ENCODE measurements at regions not wholly inside any gene's neighbourhood (a gene's known extent, or its start where the extent isn't known, plus 50 kb on each side); places are given as distances from the start of the nearest gene placed in this dataset.

GRCh38 chr18:38421872-38422615, 856.4 kb upstream of the CELF4 start:
- DNase-seq (no peak), ATAC-seq (replicated peaks in 1 of 4) (no peak)
- Histone ChIP-seq H3K9me3 (no peaks in the 10 kb centered on the region), H3K27ac (ENCODE audit: low read length) (no peak overlapping the region), H3K4me3 (ENCODE audit: control insufficient read depth in 1 of 2, extremely low read depth in 1 of 2, low read length in 1 of 2) (no peak overlapping the region), H3K27me3 (replicated peaks in 1 of 2; ENCODE audit: control insufficient read depth in 2 of 2, extremely low read depth in 1 of 2, insufficient read depth in 2 of 2, low read length in 1 of 2) (no peaks in the 10 kb centered on the region), H3K36me3 (ENCODE audit: control insufficient read depth in 2 of 2, extremely low read depth in 1 of 2, insufficient read depth in 1 of 2, low read length in 1 of 2) (no peaks in the 10 kb centered on the region), H3K4me1 (ENCODE audit: control insufficient read depth in 1 of 2, extremely low read depth in 1 of 2, insufficient read depth in 2 of 2, low read length in 2 of 2) (no peaks in the 10 kb centered on the region)
- Mint-ChIP-seq H3K4me1 (no peaks in the 10 kb centered on the region), H3K9me3 (peaks cover 0 to 4% (median 0%) of the 10 kb centered on the region in 3 donors), H3K27me3 (no peaks in the 10 kb centered on the region), H3K27ac (no peak overlapping the region), H3K4me3 (no peak overlapping the region), H3K36me3 (no peaks in the 10 kb centered on the region)
- POLR2A ChIA-PET: no interaction called here
- CTCF ChIA-PET: no interaction called here
- 88% methylated on average over 1 of the region's 6 CpGs for WGBS (ENCODE audit: insufficient coverage)

- no peaks in the 10 kb centered on the region for H3K4me1 ChIP-seq (ENCODE audit: control insufficient read depth in 1 of 2, extremely low read depth in 1 of 2, insufficient read depth in 2 of 2, low read length in 2 of 2)
- H3K4me1 Mint-ChIP-seq: no peaks in the 10 kb centered on the region
- no peaks in the 10 kb centered on the region for H3K27me3 Mint-ChIP-seq
- no peak overlapping the region for H3K27ac Mint-ChIP-seq
- H3K4me3 Mint-ChIP-seq: no peak overlapping the region
- peaks cover 0 to 4% (median 0%) of the 10 kb centered on the region in 3 donors for H3K9me3 Mint-ChIP-seq
- DNase-seq (no peak), ATAC-seq (replicated peaks in 1 of 4) (no peak)
- ChIA-PET POLR2A (no interaction called here), CTCF (no interaction called here)
- H3K36me3 ChIP-seq (ENCODE audit: control insufficient read depth in 2 of 2, extremely low read depth in 1 of 2, insufficient read depth in 1 of 2, low read length in 1 of 2): no peaks in the 10 kb centered on the region
- no peaks in the 10 kb centered on the region for H3K9me3 ChIP-seq
- H3K27ac ChIP-seq (ENCODE audit: low read length): no peak overlapping the region
- 72% methylated on average over 8 of the region's 10 CpGs for WGBS (ENCODE audit: insufficient coverage)
- no peaks in the 10 kb centered on the region for H3K36me3 Mint-ChIP-seq
- H3K27me3 ChIP-seq (replicated peaks in 1 of 2; ENCODE audit: control insufficient read depth in 2 of 2, extremely low read depth in 1 of 2, insufficient read depth in 2 of 2, low read length in 1 of 2): no peaks in the 10 kb centered on the region
- H3K4me3 ChIP-seq (ENCODE audit: control insufficient read depth in 1 of 2, extremely low read depth in 1 of 2, low read length in 1 of 2): no peak overlapping the region
These were observed 855.4 kb upstream of the CELF4 start for GRCh38 chr18:38421021-38421420.

DNA sequence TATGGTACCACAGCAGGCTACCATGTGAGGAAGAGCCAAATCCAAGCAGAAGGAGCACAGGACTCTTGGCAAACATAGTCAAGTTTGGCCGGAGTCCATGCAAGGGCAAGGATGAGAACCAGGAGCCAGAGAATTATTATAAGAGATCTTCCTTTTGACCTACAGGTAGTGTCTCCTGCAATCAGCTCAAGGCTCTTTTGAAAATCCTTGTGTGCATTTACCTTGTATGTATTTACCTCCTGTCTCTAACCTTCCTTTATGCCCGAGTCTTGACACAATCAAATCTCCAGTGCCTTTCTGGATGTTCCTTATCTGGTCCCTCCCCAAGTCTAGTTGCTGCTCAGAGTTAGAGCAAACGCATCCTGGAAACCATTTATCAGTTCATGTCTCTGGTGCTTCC, 855.0 kb upstream of the CELF4 start:
- Histone ChIP-seq H3K4me3 (ENCODE audit: control insufficient read depth in 1 of 2, extremely low read depth in 1 of 2, low read length in 1 of 2) (no peak overlapping the region), H3K27ac (ENCODE audit: low read length) (no peak overlapping the region), H3K4me1 (ENCODE audit: control insufficient read depth in 1 of 2, extremely low read depth in 1 of 2, insufficient read depth in 2 of 2, low read length in 2 of 2) (no peaks in the 10 kb centered on the region), H3K9me3 (no peaks in the 10 kb centered on the region), H3K36me3 (ENCODE audit: control insufficient read depth in 2 of 2, extremely low read depth in 1 of 2, insufficient read depth in 1 of 2, low read length in 1 of 2) (no peaks in the 10 kb centered on the region), H3K27me3 (replicated peaks in 1 of 2; ENCODE audit: control insufficient read depth in 2 of 2, extremely low read depth in 1 of 2, insufficient read depth in 2 of 2, low read length in 1 of 2) (no peaks in the 10 kb centered on the region)
- Mint-ChIP-seq H3K27ac (no peak overlapping the region), H3K4me1 (no peaks in the 10 kb centered on the region), H3K9me3 (peaks cover 0 to 4% (median 0%) of the 10 kb centered on the region in 3 donors), H3K27me3 (no peaks in the 10 kb centered on the region), H3K4me3 (no peak overlapping the region), H3K36me3 (no peaks in the 10 kb centered on the region)
- 69% methylated on average over 3 of the region's 3 CpGs for WGBS (ENCODE audit: insufficient coverage)
- ChIA-PET CTCF (no interaction called here), POLR2A (no interaction called here)
- ATAC-seq (replicated peaks in 1 of 4) (no peak), DNase-seq (no peak)

DNA sequence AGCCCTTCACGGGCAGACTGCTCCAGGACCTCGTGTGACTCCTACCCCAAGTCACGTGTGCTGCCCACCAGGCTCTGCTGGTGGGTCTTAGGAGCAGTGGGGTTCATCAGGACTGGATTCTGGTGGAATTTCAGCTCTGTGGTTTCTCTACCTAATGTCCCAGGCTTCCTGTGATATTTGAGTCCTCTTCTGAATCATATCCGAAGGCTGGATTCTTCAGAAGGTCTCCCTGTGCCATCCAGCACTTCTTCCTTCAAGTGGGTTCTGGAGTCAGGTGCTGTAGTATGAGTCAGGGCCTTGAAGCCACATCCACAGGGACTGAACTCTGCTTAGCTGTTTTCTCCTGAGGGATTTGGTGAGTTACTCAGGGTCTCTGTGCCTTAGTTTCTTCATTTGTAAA, 850.2 kb upstream of the CELF4 start:
- DNase-seq: no peak
- Histone ChIP-seq H3K4me3 (ENCODE audit: control insufficient read depth in 1 of 2, extremely low read depth in 1 of 2, low read length in 1 of 2) (no peak overlapping the region), H3K27me3 (replicated peaks in 1 of 2; ENCODE audit: control insufficient read depth in 2 of 2, extremely low read depth in 1 of 2, insufficient read depth in 2 of 2, low read length in 1 of 2) (no peaks in the 10 kb centered on the region), H3K9me3 (no peaks in the 10 kb centered on the region), H3K36me3 (ENCODE audit: control insufficient read depth in 2 of 2, extremely low read depth in 1 of 2, insufficient read depth in 1 of 2, low read length in 1 of 2) (no peaks in the 10 kb centered on the region), H3K27ac (ENCODE audit: low read length) (no peak overlapping the region), H3K4me1 (ENCODE audit: control insufficient read depth in 1 of 2, extremely low read depth in 1 of 2, insufficient read depth in 2 of 2, low read length in 2 of 2) (no peaks in the 10 kb centered on the region)
- no peaks in the 10 kb centered on the region for H3K27me3 Mint-ChIP-seq
- no peaks in the 10 kb centered on the region for H3K4me1 Mint-ChIP-seq
- H3K27ac Mint-ChIP-seq: no peak overlapping the region
- WGBS (ENCODE audit: insufficient coverage): no CpG with 5 or more reads among the region's 4 CpGs
- H3K4me3 Mint-ChIP-seq: no peak overlapping the region
- no peak for ATAC-seq (replicated peaks in 1 of 4)
- POLR2A ChIA-PET: no interaction called here
- CTCF ChIA-PET: no interaction called here
- no peaks in the 10 kb centered on the region for H3K36me3 Mint-ChIP-seq
- peaks cover 0 to 4% (median 0%) of the 10 kb centered on the region in 3 donors for H3K9me3 Mint-ChIP-seq

DNA sequence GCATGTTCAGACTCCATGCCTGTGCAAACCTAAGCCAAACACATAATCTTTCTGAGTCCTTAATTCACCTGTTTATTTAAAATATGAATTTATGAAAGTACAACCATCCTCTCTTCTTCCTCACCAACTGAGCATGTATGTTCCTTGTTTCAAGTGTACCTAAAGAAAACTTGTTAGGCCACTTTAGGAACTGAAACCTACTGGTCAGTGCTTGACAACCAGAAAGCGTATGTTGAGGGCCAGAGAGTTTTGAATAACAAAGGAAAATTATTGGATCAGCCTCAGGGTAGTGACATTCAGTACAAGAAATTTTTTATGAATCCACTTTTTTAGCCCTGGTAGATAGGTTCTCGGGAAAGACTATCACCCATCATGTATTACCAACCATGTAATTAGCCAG, 847.6 kb upstream of the CELF4 start:
- Histone ChIP-seq H3K36me3 (ENCODE audit: control insufficient read depth in 2 of 2, extremely low read depth in 1 of 2, insufficient read depth in 1 of 2, low read length in 1 of 2) (no peaks in the 10 kb centered on the region), H3K4me1 (ENCODE audit: control insufficient read depth in 1 of 2, extremely low read depth in 1 of 2, insufficient read depth in 2 of 2, low read length in 2 of 2) (no peaks in the 10 kb centered on the region), H3K9me3 (no peaks in the 10 kb centered on the region), H3K27me3 (replicated peaks in 1 of 2; ENCODE audit: control insufficient read depth in 2 of 2, extremely low read depth in 1 of 2, insufficient read depth in 2 of 2, low read length in 1 of 2) (no peaks in the 10 kb centered on the region), H3K27ac (ENCODE audit: low read length) (no peak overlapping the region), H3K4me3 (ENCODE audit: control insufficient read depth in 1 of 2, extremely low read depth in 1 of 2, low read length in 1 of 2) (no peak overlapping the region)
- DNase-seq: no peak
- POLR2A ChIA-PET: no interaction called here
- Mint-ChIP-seq H3K27ac (no peak overlapping the region), H3K4me3 (no peak overlapping the region), H3K4me1 (no peaks in the 10 kb centered on the region), H3K27me3 (no peaks in the 10 kb centered on the region), H3K9me3 (peaks cover 0 to 11% (median 11%) of the 10 kb centered on the region in 3 donors), H3K36me3 (no peaks in the 10 kb centered on the region)
- ATAC-seq (replicated peaks in 1 of 4): no peak
- no CpG with 5 or more reads among the region's 2 CpGs for WGBS (ENCODE audit: insufficient coverage)
- CTCF ChIA-PET: no interaction called here

- Histone ChIP-seq H3K27me3 (replicated peaks in 1 of 2; ENCODE audit: control insufficient read depth in 2 of 2, extremely low read depth in 1 of 2, insufficient read depth in 2 of 2, low read length in 1 of 2) (no peaks in the 10 kb centered on the region), H3K36me3 (ENCODE audit: control insufficient read depth in 2 of 2, extremely low read depth in 1 of 2, insufficient read depth in 1 of 2, low read length in 1 of 2) (no peaks in the 10 kb centered on the region), H3K4me1 (ENCODE audit: control insufficient read depth in 1 of 2, extremely low read depth in 1 of 2, insufficient read depth in 2 of 2, low read length in 2 of 2) (no peaks in the 10 kb centered on the region), H3K27ac (ENCODE audit: low read length) (no peak overlapping the region), H3K4me3 (ENCODE audit: control insufficient read depth in 1 of 2, extremely low read depth in 1 of 2, low read length in 1 of 2) (no peak overlapping the region), H3K9me3 (no peaks in the 10 kb centered on the region)
- H3K4me3 Mint-ChIP-seq: no peak overlapping the region
- ATAC-seq (replicated peaks in 1 of 4) (no peak), DNase-seq (no peak)
- POLR2A ChIA-PET: no interaction called here
- peaks cover 0 to 7% (median 1%) of the 10 kb centered on the region in 3 donors for H3K4me1 Mint-ChIP-seq
- peaks cover 0 to 20% (median 13%) of the 10 kb centered on the region in 3 donors for H3K9me3 Mint-ChIP-seq
- no peaks in the 10 kb centered on the region for H3K27me3 Mint-ChIP-seq
- CTCF ChIA-PET: no interaction called here
- WGBS (ENCODE audit: insufficient coverage): 0% methylated on average over 1 of the region's 4 CpGs
- H3K27ac Mint-ChIP-seq: no peak overlapping the region
- H3K36me3 Mint-ChIP-seq: no peaks in the 10 kb centered on the region
These were observed 841.0 kb upstream of the CELF4 start for GRCh38 chr18:38406607-38407006.

DNA sequence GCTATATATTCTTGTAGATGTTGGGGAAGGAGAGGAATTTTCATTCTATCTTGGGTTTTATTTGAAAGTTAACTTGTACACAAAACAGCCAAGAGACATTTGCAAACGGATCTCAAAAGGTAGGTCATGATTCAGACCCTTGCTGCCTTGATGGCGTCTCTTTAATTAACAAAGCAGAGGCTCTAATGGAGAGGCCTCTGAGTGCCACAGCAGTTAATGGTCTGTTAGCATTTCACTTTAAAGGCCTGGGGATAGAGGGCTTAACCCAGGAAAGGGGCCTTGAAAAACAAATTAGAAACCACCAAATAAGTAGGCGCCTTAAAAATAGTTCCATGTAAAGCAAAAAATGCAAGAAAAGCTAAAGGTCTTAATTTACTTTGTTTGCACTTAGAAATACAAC, 836.9 kb upstream of the CELF4 start:
- DNase-seq: no peak
- ATAC-seq (replicated peaks in 1 of 4): no peak
- ChIA-PET CTCF (no interaction called here), POLR2A (no interaction called here)
- 20% methylated on average over 1 of the region's 3 CpGs for WGBS (ENCODE audit: insufficient coverage)
- H3K9me3 Mint-ChIP-seq: peaks cover 0 to 15% (median 2%) of the 10 kb centered on the region in 3 donors
- H3K27ac ChIP-seq (ENCODE audit: low read length): no peak overlapping the region
- H3K9me3 ChIP-seq: no peaks in the 10 kb centered on the region
- H3K27me3 ChIP-seq (replicated peaks in 1 of 2; ENCODE audit: control insufficient read depth in 2 of 2, extremely low read depth in 1 of 2, insufficient read depth in 2 of 2, low read length in 1 of 2): no peaks in the 10 kb centered on the region
- no peak overlapping the region for H3K4me3 ChIP-seq (ENCODE audit: control insufficient read depth in 1 of 2, extremely low read depth in 1 of 2, low read length in 1 of 2)
- no peaks in the 10 kb centered on the region for H3K4me1 ChIP-seq (ENCODE audit: control insufficient read depth in 1 of 2, extremely low read depth in 1 of 2, insufficient read depth in 2 of 2, low read length in 2 of 2)
- H3K36me3 ChIP-seq (ENCODE audit: control insufficient read depth in 2 of 2, extremely low read depth in 1 of 2, insufficient read depth in 1 of 2, low read length in 1 of 2): no peaks in the 10 kb centered on the region
- H3K4me1 Mint-ChIP-seq: peaks cover 0 to 7% (median 1%) of the 10 kb centered on the region in 3 donors
- no peak overlapping the region for H3K27ac Mint-ChIP-seq
- no peaks in the 10 kb centered on the region for H3K36me3 Mint-ChIP-seq
- H3K4me3 Mint-ChIP-seq: no peak overlapping the region
- peaks cover 0 to 3% of the 10 kb centered on the region in 2 donors for H3K27me3 Mint-ChIP-seq

Measured in T-cell (primary cell).